ENCODE measurements at regions not wholly inside any gene's neighbourhood (a gene's known extent, or its start where the extent isn't known, plus 50 kb on each side); places are given as distances from the start of the nearest gene placed in this dataset.

GRCh38 chr16:60902114-60902513 lies 1134.1 kb downstream of the CDH8 start:
- Histone ChIP-seq H3K27ac (ENCODE audit: low read length) (no peak overlapping the region), H3K4me2 (ENCODE audit: low read depth, low read length) (no peak overlapping the region), H3K9me3 (replicated peaks; ENCODE audit: insufficient read depth, low read length) (no peaks in the 10 kb centered on the region), H3K9ac (ENCODE audit: low read length) (no peak overlapping the region), H4K20me1 (ENCODE audit: insufficient read depth, low read length) (no peaks in the 10 kb centered on the region), H3F3A (ENCODE audit: insufficient read depth, low read length) (no peaks in the 10 kb centered on the region), H3K4me1 (ENCODE audit: low read length) (no peaks in the 10 kb centered on the region), H3K79me2 (ENCODE audit: low read length) (no peaks in the 10 kb centered on the region), H3K27me3 (replicated peaks; ENCODE audit: insufficient read depth, low read length) (no peaks in the 10 kb centered on the region), H3K36me3 (replicated peaks; ENCODE audit: insufficient read depth, low read length) (no peaks in the 10 kb centered on the region), H2AFZ (ENCODE audit: low read length) (no peak overlapping the region), H3K4me3 (ENCODE audit: low read length) (no peak overlapping the region), H3K9me2 (replicated peaks; ENCODE audit: insufficient read depth, low read length) (no peaks in the 10 kb centered on the region)
- TF ChIP-seq EZH2phosphoT487 (IDR thresholded peaks at IDR 0.05; ENCODE audit: low read length) (no peak), EZH2 (optimal IDR thresholded peaks at IDR 0.05; ENCODE audit: low read depth, low read length) (no peak), CTCF (IDR thresholded peaks at IDR 0.05; ENCODE audit: low read length) (no peak)
- no peak for DNase-seq

GRCh38 chr16:60882816-60883215 lies 1153.4 kb downstream of the CDH8 start:
- no peaks in the 10 kb centered on the region for H3K4me1 ChIP-seq (ENCODE audit: low read length)
- H3K9me3 ChIP-seq (replicated peaks; ENCODE audit: insufficient read depth, low read length): no peaks in the 10 kb centered on the region

GRCh38 chr16:60852635-60853034 lies 1183.6 kb downstream of the CDH8 start:
- no peak overlapping the region for H3K4me2 ChIP-seq (ENCODE audit: low read depth, low read length)
- no peaks in the 10 kb centered on the region for H3K4me1 ChIP-seq (ENCODE audit: low read length)
- no peaks in the 10 kb centered on the region for H3K9me3 ChIP-seq (replicated peaks; ENCODE audit: insufficient read depth, low read length)
- no peaks in the 10 kb centered on the region for H4K20me1 ChIP-seq (ENCODE audit: insufficient read depth, low read length)
- H3K79me2 ChIP-seq (ENCODE audit: low read length): no peaks in the 10 kb centered on the region
- no peaks in the 10 kb centered on the region for H3K36me3 ChIP-seq (replicated peaks; ENCODE audit: insufficient read depth, low read length)
- no peak for DNase-seq
- H3K4me3 ChIP-seq (ENCODE audit: low read length): no peak overlapping the region
- no peak overlapping the region for H2AFZ ChIP-seq (ENCODE audit: low read length)
- H3F3A ChIP-seq (ENCODE audit: insufficient read depth, low read length): no peaks in the 10 kb centered on the region
- H3K27me3 ChIP-seq (replicated peaks; ENCODE audit: insufficient read depth, low read length): no peaks in the 10 kb centered on the region
- H3K9ac ChIP-seq (ENCODE audit: low read length): no peak overlapping the region
- no peak overlapping the region for H3K27ac ChIP-seq (ENCODE audit: low read length)
- no peak for TF ChIP-seq EZH2 (optimal IDR thresholded peaks at IDR 0.05; ENCODE audit: low read depth, low read length)
- TF ChIP-seq CTCF (IDR thresholded peaks at IDR 0.05; ENCODE audit: low read length): no peak
- no peak for TF ChIP-seq EZH2phosphoT487 (IDR thresholded peaks at IDR 0.05; ENCODE audit: low read length)
- no peaks in the 10 kb centered on the region for H3K9me2 ChIP-seq (replicated peaks; ENCODE audit: insufficient read depth, low read length)

More at GRCh38 chr16:60882816-60883215, 1153.4 kb downstream of the CDH8 start:
- Histone ChIP-seq H3K4me2 (ENCODE audit: low read depth, low read length) (no peak overlapping the region), H3K27me3 (replicated peaks; ENCODE audit: insufficient read depth, low read length) (no peaks in the 10 kb centered on the region), H3K79me2 (ENCODE audit: low read length) (no peaks in the 10 kb centered on the region), H3K9ac (ENCODE audit: low read length) (no peak overlapping the region), H4K20me1 (ENCODE audit: insufficient read depth, low read length) (no peaks in the 10 kb centered on the region), H3K36me3 (replicated peaks; ENCODE audit: insufficient read depth, low read length) (no peaks in the 10 kb centered on the region), H3K27ac (ENCODE audit: low read length) (no peak overlapping the region), H2AFZ (ENCODE audit: low read length) (no peak overlapping the region), H3K9me2 (replicated peaks; ENCODE audit: insufficient read depth, low read length) (no peaks in the 10 kb centered on the region), H3K4me3 (ENCODE audit: low read length) (no peak overlapping the region), H3F3A (ENCODE audit: insufficient read depth, low read length) (no peaks in the 10 kb centered on the region)
- TF ChIP-seq EZH2phosphoT487 (IDR thresholded peaks at IDR 0.05; ENCODE audit: low read length) (no peak), EZH2 (optimal IDR thresholded peaks at IDR 0.05; ENCODE audit: low read depth, low read length) (no peak), CTCF (IDR thresholded peaks at IDR 0.05; ENCODE audit: low read length) (no peak)
- no peak for DNase-seq
